HG03521 (cell line): ENCODE measurements at regions not wholly inside any gene's neighbourhood (a gene's known extent, or its start where the extent isn't known, plus 50 kb on each side); places are given as distances from the start of the nearest gene placed in this dataset.
"Not testable (repeated sequence)": the region's sequence is repeated elsewhere in the genome, so short reads cannot be mapped to it uniquely, and the experiment has no call there.

ENCODE experiments used
- ATAC-seq: cut with Tn5 transposase; IDR thresholded peaks from one replicate; pipeline ENCODE4 v1.9.1; 2021; ENCODE audit warnings: mild to moderate bottlenecking, moderate library complexity; ENCODE audit not compliant: unreplicated experiment

- not testable (repeated sequence) for ATAC-seq
Measured at GRCh38 chr5:17034992-17035391, 98.9 kb upstream of the MYO10 start.

- no peak for ATAC-seq
Measured at GRCh38 chr5:17037751-17038150, 101.7 kb upstream of the MYO10 start.

- no peak for ATAC-seq
Measured at GRCh38 chr5:17039170-17039569, 103.1 kb upstream of the MYO10 start.

GRCh38 chr5:17042041-17042440 is 106.0 kb upstream of the MYO10 start:
- ATAC-seq: no peak

- ATAC-seq: no peak
Measured at GRCh38 chr5:17046320-17046719, 110.2 kb upstream of the MYO10 start.

- ATAC-seq: no peak
Measured at GRCh38 chr5:17050236-17050635, 114.1 kb upstream of the MYO10 start.

GRCh38 chr5:17054911-17055310 is 118.8 kb upstream of the MYO10 start:
- no peak for ATAC-seq

GRCh38 chr5:17056141-17056631 is 120.1 kb upstream of the MYO10 start:
- ATAC-seq: no peak

GRCh38 chr5:17058438-17058837 is 122.3 kb upstream of the MYO10 start:
- ATAC-seq: no peak

- no peak for ATAC-seq
Measured at GRCh38 chr5:17061973-17062470, 125.9 kb upstream of the MYO10 start.

- ATAC-seq: not testable (repeated sequence)
Measured at GRCh38 chr5:17062741-17063140, 126.7 kb upstream of the MYO10 start.

- ATAC-seq: no peak
Measured at GRCh38 chr5:17064241-17064640, 128.2 kb upstream of the MYO10 start.

GRCh38 chr5:17065458-17065857 is 129.4 kb upstream of the MYO10 start:
- ATAC-seq: no peak

- not testable (repeated sequence) for ATAC-seq
Measured at GRCh38 chr5:17066026-17066425, 129.9 kb upstream of the MYO10 start.

- ATAC-seq: no peak
Measured at GRCh38 chr5:17067657-17068392, 131.7 kb upstream of the MYO10 start.

- no peak for ATAC-seq
Measured at GRCh38 chr5:17069995-17070511, 134.0 kb upstream of the MYO10 start.

GRCh38 chr5:17070647-17071046 is 134.6 kb upstream of the MYO10 start:
- ATAC-seq: no peak

GRCh38 chr5:17075236-17075635 is 139.1 kb upstream of the MYO10 start:
- no peak for ATAC-seq

GRCh38 chr5:17076272-17076671 is 140.2 kb upstream of the MYO10 start:
- ATAC-seq: no peak

- ATAC-seq: no peak
Measured at GRCh38 chr5:17077440-17078233, 139.8 kb upstream of the BASP1 start.

- ATAC-seq: no peak
Measured at GRCh38 chr5:17079562-17079961, 137.9 kb upstream of the BASP1 start.

GRCh38 chr5:17080361-17080760 is 137.1 kb upstream of the BASP1 start:
- no peak for ATAC-seq
